IPS-NIHi7 (cell line): ENCODE measurements at regions not wholly inside any gene's neighbourhood (a gene's known extent, or its start where the extent isn't known, plus 50 kb on each side); places are given as distances from the start of the nearest gene placed in this dataset.

Experiments
- DNase-seq: peaks from one replicate; pipeline ENCODE4 v3.0.0; 2012; ENCODE audit warnings: mixed read lengths; ENCODE audit errors: extremely low spot score

DNA sequence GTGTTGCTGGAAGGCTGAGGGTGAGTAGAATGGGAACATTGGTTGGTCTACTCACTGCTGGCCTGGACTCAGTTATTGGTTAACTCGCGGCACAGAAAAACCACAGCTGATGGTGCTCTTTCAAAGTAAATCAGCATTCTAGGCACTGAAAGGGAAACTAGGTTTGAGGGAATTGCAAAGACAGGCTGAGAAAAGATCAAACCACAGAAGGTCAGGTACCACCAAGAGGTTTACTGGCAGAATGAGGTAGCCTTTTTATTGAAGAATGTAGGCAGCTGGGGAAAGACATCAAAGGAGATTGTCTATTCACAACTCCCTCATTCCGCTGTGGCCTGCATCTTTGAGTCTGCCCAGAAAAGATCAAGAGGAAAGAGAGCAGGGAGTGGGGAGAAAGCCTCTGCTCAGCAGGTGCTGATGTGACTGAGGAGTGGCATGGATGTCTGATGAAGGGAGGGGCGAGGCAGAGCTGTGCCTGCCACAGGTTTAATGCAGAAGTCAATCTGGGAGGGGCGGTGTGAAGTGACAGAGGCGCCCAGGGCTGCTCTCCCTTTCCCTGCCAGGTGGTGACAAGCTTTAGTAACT is 255.5 kb downstream of the MAN2A1 start:
- DNase-seq: no peak

DNA sequence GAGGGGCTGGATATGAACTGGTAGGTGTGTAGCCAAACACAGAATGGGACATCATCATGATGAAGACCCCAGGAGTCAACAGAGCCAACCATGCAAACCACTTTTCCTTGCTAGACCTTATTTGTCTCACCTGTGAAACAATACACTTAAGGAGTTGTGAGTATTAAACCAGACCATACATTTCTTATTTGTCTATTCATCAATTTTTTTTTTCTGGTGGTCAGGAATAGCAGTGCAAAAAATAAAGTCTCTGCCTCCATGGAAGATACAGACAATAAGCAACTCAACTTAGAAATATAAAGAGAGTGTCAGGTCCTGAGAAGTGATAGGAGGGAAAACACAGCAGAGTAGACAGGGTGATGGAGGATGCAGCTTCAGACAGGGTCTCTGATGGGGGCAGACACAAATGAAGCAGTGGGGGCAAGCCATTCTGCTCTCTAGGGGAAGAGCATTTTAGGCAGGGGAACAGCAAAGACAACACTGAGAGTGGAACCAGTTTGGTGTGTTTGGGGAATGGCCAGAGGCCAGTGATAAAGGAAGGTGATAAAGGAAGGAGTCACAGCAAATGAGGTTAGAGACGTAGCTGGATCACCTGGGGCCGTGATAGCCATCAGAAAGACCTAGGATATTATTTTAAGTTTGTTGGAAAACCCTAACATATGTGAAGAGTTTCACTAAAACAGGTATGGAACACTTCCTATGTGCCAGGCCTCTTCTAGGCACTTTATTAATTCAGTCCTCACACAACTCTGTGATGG is 256.2 kb downstream of the MAN2A1 start:
- no peak for DNase-seq

DNA sequence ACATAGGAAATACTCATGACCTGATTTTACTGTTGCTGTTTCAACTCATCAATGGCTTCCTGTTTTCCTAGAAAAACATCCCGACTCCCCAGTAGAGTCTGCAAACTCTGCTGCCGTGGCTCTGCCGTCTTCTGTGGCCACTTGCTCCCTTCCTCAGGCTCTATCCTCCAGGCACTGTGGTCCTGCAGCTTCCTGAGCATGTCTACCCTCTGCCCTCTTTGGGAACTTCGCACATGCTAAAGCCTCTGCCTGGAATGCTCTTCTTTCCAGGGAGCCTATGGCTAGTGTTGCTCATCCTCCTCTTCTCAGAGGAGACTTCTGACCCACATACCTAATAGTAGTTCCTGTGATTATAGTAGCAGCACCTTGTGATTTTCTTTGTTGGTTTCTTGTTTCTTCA is 256.9 kb downstream of the MAN2A1 start:
- peak; percentile 25 for DNase-seq

DNA sequence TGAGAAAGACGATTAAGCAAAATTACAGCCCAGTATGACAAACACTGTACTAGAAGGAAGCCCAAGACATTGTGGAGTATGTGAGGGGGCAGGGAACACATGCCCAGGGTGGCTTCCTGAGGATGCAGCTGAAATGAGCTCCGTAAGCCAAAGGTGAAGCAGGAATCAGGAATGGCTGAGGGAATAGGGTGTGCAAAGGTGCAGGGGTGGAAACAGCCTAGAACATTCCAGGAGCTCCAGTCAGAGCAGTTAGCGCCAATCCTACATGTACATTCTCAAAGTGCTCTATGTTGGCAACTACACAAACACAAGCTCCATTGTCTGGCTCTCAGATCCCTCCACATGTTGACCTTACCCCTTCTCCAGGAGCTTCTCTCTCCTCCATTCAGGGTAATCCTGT is 257.9 kb downstream of the MAN2A1 start:
- DNase-seq: no peak

DNA sequence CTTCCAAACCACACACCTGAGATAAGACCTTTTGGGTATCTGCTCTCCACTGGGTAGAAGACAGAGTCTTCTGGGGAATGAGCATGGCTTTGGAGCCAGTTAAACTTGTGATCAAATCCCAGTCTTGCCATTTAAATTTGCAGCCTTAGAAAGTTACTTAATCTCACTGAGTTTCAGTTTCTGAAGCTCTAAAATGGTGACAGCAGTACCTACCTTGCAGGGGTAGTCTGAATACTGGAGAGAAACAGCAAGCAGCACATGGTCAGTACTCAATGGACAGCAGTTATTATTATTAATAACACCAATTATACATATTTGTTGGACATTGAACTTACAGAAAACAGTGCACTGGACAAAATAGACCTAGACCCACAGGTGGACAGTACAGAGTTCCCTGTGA is 260.9 kb downstream of the MAN2A1 start:
- DNase-seq: no peak

DNA sequence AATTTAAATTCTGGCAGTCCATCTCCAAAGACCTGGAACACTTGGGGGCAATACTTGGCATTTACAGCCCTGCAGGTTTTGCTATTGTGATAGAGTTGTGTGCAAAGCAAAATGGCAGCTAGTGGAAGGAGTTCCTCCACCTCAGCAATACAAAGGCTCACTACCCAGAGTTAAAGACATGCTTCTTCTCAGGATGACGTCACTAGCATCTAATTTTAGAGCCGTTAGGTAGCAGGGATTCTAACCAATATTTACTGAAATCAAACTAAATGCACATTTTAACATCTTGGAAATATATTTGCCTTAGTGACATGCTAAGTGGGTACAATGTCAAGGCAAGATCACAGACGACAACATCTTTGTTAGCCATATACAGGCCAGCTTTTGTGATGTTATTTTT is 261.6 kb downstream of the MAN2A1 start:
- DNase-seq: no peak

DNA sequence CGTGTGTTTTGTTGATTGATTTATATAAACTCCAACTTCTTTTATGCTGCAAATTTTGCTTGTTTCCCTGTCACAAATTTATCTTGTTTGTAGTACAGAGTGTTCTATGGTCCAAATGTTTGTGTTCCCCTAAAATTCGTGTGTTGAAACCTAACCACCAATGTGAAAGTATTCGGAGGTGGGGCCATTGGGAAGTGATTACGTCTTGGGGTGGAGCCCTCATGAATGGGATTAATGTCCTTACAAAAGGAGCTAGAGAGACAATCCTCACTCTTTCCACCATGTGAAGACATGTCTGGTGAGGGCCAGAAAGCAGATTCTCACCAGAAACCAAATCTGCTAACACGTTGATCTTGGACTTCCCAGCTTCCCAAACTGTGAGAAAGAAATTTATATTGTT is 262.0 kb downstream of the MAN2A1 start:
- DNase-seq: no peak

DNA sequence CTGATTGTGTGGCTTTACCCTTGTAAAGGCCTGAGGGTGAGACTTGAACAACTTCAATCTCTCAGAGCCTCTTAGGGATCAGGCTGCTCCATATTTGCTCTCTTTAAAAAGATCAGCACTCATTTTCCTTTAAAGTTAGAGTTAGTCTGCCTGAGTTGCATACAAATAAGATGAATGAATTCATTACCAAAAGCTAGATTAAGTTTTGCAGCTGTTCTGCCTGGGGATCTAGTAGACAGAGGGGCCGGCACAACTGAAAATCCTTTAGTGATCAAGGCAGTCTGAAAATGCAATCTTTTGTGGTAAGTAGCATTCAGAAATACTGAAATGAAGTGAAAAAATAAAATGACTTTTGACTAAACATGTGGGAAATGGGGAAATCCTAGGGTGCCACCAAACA is 264.0 kb downstream of the MAN2A1 start:
- DNase-seq: no peak

DNA sequence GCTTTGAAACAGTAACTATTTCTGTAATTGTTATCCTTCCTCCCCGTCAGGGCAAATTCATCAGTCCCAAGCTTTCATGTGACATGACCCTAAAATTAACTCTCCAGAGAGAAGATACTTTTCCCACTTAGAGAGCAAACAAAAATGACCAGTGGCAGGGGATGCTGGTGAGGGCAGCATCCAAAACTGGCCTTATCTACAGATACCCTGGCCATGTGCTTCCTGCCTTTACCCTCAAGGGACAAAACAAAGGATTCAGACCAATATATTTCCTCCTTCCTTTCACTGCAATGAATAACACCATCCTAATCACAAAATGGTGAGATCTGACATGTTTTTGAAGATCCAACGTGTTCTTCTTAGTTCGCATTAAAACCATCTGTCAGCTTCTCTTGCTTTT is 267.2 kb downstream of the MAN2A1 start:
- no peak for DNase-seq

DNA sequence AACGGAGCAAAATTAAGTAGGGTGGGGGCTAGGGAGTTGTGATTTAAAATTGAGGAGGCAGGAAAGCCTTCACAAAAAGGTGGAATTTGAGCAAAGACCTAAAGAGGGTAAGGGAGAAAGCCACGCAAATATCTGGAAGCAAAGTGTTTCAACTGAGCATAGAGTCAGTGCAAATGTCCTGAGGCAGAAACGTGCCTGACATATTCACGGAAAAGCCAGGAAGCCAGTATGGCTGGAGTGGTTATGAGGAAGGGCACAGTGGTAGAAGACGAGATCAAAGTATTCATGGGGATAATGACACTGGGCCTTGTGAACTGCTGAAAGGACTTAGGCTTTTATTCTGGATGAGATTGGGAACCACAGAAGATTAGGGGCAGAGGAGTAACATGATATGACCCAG is 268.4 kb downstream of the MAN2A1 start:
- no peak for DNase-seq

DNA sequence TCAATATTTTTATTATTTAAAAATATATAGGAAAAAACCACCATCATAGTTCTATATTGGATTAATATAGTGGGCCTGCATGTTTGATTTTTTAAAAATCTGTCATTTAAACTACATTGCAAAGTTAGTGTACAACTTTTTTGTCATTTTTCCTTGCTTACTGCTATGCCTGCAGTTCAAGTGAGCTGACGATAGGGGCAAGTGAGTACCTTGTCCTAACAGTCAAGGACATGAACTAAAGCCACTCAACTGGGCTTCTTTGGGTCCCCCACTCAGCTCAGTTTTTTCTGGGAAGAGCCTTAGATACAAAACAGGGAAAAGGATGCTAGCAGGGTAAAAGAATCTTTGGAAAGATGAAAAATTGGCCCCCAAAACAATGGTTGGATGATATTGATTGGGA is 269.9 kb downstream of the MAN2A1 start:
- peak; percentile 43 for DNase-seq

DNA sequence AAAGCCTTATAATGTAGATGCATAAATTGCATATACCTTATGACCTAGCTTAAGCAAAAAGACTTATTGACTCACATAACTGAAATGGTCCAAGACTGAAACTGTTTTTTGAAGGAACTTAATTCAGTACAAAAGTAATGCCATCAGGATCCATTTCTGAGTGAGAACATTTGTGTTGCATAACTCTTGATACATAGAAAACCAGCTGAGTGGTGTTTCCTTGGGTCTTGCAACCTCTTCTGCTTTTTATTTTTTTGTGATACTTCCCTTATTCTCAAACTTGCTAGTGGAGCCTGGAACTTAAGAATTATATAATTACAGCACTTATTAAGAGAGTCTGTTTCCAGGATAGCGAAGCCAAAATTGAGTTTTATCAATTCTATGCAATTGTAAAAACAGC is 272.0 kb downstream of the MAN2A1 start:
- no peak for DNase-seq

DNA sequence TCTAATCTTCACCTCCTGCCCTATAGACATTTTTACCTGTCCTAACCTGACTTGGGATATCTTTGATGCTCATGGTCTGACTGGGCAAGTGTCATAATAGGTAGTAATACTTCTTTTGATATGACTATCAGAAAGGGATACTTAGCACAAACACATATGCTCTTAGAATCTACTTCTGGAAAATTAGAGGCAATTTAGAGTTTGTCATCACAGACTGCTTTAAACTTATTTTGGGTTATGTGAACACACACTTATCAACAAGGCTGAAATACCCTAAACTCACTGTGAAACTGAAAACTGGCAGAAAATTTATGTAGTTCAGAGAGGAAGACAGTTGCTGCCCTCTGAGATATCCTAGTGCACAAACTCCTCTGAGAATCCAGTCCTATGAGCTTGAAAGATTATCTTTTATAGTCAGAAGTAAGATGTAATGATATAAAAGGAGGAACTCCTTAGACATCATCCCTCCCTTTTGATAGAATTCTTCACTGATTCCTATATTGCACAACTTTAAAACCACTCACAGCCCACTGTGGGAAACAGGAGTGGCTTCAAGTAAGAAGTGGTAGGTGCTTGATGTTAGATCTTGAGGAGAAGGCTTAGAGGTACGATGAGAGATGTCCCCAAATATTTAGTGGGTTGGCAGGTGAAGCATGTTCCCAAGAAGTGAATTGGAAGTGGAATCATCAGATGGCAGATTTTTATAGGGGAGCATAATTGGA is 273.3 kb downstream of the MAN2A1 start:
- no peak for DNase-seq

DNA sequence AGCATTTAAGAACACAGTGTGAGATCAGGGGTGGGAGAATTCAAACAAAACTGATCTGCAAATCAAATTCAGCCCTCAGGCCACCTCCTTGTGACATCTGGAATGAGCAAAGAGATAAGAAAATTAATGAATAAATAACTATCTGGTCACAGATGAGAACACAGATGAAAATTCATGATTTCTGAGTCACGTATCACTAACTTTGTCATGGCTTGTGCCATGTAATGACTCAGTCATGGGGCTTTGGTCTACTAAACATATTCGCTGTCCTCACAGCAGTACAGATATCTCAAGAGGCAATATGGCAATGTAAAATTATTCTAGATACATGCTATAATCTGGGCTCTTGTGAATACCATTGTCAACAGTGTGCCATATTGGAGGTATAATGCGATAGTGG is 274.4 kb downstream of the MAN2A1 start:
- DNase-seq: no peak

DNA sequence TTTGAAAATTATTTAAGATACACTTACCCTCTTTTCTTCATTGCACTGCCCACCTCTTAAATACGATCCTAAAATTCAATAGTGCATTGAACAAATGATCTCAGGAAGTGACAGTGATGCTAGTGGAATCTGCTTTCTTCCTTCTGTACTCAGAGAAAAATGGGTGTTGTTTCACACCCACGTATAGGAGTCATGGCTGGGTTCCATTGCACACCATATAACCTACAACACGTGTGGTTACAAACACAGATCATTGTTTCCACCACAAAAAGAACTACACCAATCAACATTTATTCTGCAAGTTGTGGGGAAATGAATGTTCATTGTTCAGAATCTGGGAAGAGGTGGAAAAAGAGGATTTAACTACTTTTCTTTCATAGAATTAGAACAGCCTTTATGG is 275.9 kb downstream of the MAN2A1 start:
- DNase-seq: no peak

DNA sequence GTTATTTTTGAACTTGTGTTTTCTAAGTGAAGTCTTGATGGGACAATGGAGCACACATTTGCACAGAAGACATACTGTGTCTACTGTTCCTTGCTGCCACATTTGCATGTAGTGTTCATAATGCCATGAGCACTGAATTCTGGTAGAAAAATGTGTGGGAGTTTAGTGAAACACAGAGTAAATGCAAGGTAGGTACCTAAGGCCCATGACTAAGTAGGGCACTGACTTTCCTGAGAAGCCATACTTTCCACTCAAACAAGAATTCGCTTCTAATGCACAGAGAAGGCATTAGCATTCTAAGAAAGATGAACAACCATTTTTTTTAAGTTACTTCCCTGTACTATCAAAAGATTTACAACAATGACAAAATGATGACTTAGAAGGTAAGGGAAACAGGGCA is 282.2 kb downstream of the MAN2A1 start:
- DNase-seq: no peak

DNA sequence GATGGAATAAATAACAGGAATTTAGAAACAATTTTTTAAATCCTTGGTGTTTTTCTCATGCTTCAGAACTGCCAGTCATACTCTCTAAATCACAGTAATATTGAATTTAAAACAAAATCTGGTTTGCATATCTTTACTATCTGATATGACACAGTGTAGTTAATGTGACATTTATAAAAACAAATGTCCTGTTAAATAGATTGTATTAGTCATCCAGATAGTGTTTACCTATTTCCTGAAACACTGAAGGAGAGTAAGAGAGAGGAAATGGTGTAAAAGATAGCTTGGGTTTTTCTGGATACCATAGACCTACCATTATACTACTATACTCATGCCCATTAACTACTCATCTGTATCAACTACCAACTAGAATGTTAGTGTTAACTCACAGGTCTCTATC is 292.3 kb downstream of the MAN2A1 start:
- no peak for DNase-seq

DNA sequence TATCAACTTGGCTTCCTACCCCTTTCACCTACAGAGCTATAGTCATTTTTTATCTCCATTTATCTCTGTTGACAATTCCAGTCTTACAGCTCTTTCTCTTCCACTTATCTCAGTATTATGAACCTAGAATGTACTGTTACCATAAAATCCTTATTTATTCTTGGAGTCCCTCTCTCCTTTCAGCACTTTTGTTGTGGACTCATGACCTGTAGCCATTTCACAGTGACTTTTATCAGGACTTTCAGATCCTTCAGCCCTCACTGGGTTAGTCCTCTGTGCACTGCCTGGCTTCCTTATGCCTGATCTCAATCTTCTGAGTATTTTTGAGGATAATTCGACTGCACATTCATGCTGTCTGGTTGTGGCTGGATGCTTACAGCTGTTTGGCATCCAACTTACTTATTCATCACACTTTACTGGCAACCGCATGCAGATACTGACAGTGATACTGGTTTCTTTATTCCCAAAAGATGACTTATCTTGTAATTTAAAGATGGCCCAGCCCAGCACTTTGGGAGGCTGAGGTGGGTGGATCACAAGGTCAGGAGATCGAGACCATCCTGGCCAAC is 293.3 kb downstream of the MAN2A1 start:
- no peak for DNase-seq

DNA sequence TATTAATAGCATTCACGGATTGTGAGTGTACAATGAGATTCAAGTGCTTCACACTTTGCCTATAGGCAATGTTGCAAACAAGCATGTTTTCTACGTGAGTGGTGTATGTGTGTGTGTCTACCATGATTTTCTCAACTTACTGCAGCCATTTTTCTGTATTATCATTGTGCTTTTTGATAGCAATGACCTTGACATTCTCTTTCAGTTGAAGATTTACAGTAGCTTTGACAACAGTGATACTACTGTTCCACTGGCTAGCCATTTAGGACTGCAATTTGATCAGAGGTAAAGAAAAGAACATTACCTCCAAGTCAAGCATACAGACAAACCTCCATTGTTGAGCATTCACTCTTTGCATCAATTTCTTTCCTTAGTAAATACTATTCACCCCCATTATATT is 297.0 kb downstream of the MAN2A1 start:
- DNase-seq: no peak

DNA sequence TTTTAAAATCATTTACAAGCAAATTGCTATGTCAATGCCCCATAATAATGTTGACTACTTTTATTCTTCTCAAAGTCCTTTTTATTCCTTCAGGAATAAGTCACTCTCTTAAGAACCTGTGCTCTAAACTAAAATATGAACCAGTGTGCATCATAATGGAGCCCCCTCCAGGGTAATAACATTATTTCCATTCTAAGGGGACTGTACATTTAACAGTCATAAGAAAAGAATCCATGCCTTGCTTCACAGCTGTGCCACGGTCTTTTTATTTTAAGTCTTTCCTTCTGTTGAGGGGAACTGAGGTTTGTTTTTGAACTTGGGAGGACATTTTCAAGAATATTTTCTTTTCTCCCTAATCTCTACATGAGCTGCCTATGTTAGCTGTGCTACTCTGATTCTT is 297.6 kb downstream of the MAN2A1 start:
- DNase-seq: no peak

DNA sequence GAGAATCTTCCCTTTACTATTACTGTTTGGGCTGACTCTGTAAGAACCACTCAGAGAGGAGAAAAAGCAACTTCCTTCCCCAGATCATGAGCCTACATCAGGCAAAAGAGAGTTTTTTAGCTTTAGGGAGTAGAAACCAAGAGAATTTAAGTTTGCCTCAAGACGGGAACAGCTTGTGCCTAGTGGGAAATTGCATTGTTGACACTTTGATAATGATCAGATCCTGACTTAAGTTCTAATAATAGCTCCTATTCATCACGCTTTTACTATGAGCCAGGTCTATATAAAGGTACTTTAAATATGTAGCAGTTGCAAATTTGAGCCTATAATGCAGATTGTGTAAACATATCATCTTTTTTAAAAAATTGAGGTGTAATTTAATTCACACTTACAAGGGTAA is 298.2 kb downstream of the MAN2A1 start:
- DNase-seq: no peak

DNA sequence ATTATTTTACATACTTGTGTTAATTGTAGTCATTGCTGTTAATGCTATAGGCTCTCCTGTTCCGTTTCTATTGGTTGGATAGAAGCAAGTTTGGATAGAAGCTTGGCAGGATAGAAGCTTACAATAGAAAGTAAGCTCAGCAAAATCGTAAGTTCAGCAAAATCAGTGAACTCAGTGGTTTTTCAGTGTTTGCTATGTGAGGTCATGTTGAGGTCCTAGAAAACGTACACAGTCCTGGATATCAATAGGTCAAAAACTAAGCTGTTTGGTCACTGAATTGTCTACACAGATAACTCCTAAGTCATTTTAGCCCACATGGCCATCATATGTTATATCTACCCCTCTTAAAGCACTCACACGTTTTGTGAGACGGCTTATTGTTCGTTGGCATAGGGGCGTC is 299.4 kb downstream of the MAN2A1 start:
- DNase-seq: no peak
